Type B pancreatic cell (in vitro differentiated cells): ENCODE measurements at regions not wholly inside any gene's neighbourhood (a gene's known extent, or its start where the extent isn't known, plus 50 kb on each side); places are given as distances from the start of the nearest gene placed in this dataset.
"Not testable (repeated sequence)": the region's sequence is repeated elsewhere in the genome, so short reads cannot be mapped to it uniquely, and the experiment has no call there.

Experiments
- DNase-seq: peaks from one replicate; pipeline ENCODE4 v3.0.0; 2021; ENCODE audit warnings: mixed read lengths; ENCODE audit not compliant: unreplicated experiment; ENCODE audit errors: extremely low spot score
- H3K27ac Mint-ChIP-seq: 2 replicates; pipeline ENCODE4 v1.8.0; 2021; ENCODE audit warnings: mild to moderate bottlenecking, mixed read lengths
- H3K27me3 Mint-ChIP-seq: 2 replicates; pipeline ENCODE4 v1.8.0; 2021; ENCODE audit warnings: mixed read lengths
- H3K36me3 Mint-ChIP-seq: 2 replicates; pipeline ENCODE4 v1.8.0; 2021; ENCODE audit warnings: mixed read lengths
- H3K4me1 Mint-ChIP-seq: one replicate; pipeline ENCODE4 v1.8.0; 2021; ENCODE audit warnings: mixed read lengths; ENCODE audit not compliant: unreplicated experiment
- H3K4me3 Mint-ChIP-seq: 2 replicates; pipeline ENCODE4 v1.8.0; 2021; ENCODE audit warnings: mild to moderate bottlenecking, mixed read lengths
- H3K9me3 Mint-ChIP-seq: 2 replicates; pipeline ENCODE4 v1.8.0; 2021; ENCODE audit warnings: mixed read lengths
- TF ChIP-seq, protein P1 (sequence below): fragments of 200-600 bp; sonication (generic); conservative IDR thresholded peaks from 2 replicates; pipeline ENCODE4 v1.5.0; 2021; ENCODE audit warnings: antibody characterized with exemption, mild to moderate bottlenecking

DNA sequence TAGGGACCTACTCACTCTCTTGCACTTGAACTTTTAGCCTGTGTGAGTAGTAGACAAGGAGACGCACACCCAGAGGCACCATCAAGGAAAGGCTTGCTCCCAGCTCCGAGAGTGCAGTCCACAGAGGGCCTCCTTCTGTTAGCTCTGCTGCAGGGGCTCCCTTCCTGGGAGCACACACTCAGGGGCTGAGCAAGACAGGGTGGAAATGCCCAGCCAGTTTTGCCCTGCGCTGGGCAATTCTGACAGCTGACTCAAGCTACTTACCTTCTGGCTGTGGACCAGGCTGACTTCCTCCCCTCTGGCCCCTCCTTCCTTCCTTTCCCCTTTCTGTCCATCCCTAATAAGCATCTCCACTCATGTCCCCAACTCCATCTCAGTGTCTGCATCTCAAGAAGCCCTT, 449.1 kb downstream of the PTPRU start:
- H3K4me3 Mint-ChIP-seq = no peak overlapping the region
- H3K4me1 Mint-ChIP-seq = peaks cover 43% of the 10 kb centered on the region
- H3K27ac Mint-ChIP-seq = no peak overlapping the region
- no peaks in the 10 kb centered on the region for H3K9me3 Mint-ChIP-seq
- no peaks in the 10 kb centered on the region for H3K36me3 Mint-ChIP-seq
- DNase-seq = peak; percentile 31
- peaks cover 35% of the 10 kb centered on the region for H3K27me3 Mint-ChIP-seq
- TF ChIP-seq, protein P1, sequence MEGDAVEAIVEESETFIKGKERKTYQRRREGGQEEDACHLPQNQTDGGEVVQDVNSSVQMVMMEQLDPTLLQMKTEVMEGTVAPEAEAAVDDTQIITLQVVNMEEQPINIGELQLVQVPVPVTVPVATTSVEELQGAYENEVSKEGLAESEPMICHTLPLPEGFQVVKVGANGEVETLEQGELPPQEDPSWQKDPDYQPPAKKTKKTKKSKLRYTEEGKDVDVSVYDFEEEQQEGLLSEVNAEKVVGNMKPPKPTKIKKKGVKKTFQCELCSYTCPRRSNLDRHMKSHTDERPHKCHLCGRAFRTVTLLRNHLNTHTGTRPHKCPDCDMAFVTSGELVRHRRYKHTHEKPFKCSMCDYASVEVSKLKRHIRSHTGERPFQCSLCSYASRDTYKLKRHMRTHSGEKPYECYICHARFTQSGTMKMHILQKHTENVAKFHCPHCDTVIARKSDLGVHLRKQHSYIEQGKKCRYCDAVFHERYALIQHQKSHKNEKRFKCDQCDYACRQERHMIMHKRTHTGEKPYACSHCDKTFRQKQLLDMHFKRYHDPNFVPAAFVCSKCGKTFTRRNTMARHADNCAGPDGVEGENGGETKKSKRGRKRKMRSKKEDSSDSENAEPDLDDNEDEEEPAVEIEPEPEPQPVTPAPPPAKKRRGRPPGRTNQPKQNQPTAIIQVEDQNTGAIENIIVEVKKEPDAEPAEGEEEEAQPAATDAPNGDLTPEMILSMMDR = no peak

DNA sequence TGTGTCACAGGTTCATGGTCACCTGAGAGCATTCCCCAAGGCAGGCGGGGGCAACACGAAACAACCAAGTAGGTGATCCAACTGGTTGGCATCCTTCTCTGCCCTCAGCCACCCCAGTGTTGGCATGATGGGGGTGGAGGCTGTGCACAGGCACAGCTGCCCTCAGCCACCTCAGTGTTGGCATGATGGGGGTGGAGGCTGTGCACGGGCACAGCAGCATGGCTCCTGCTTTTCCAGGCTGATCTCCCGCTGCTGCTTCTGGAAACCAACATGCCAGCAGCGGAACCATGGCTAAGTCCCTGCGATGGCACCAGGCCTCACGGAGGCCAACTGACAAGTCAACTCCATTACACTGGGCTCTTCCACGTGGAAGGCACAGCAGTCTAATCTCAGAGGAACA, 447.8 kb downstream of the PTPRU start:
- Mint-ChIP-seq H3K27me3 (peaks cover 32% of the 10 kb centered on the region), H3K27ac (no peak overlapping the region), H3K4me1 (peaks cover 43% of the 10 kb centered on the region), H3K36me3 (no peaks in the 10 kb centered on the region), H3K4me3 (no peak overlapping the region), H3K9me3 (no peaks in the 10 kb centered on the region)
- peak; percentile 42 for DNase-seq
- TF ChIP-seq, protein P1 = no peak

DNA sequence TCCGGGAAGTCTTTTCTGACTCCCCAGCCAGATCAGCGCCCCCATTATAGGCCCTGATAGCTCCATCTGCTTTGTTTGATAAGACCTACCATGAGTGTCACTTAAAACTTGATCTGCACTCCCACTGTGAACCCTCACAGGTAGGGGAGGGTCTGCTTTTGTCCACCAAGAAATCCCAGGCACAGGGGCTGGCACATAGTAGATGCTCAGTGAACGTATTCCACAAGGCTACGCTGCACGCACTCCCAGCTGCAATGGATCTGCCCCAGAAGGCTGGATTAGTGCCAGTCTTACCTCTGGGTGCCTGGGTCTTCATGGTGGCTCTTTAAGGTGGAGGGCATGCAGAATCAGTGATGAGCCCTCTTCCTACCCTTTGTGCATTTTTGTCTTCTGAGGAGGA, 447.1 kb downstream of the PTPRU start:
- H3K27ac Mint-ChIP-seq = no peak overlapping the region

DNA sequence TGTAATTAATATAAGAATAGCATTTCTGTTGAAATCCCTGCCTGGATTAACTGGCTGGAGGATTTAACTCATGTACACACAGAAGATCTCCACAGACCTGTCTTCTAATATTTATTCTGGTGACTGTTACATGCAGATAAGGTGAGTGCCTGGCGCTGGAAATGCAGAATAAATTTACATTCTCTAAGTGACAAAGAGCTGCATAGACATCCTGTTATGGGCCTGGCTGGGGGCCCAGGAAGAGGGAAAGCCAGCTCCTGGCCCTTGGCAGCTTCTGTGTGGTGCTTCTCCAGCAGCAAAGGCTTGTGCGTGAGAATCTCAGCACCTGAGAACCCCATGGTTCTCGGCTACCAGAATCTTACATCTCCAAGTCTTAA, 446.6 kb downstream of the PTPRU start:
- Mint-ChIP-seq H3K27me3 (peaks cover 21% of the 10 kb centered on the region), H3K36me3 (no peaks in the 10 kb centered on the region), H3K27ac (no peak overlapping the region), H3K4me1 (peaks cover 33% of the 10 kb centered on the region), H3K9me3 (no peaks in the 10 kb centered on the region), H3K4me3 (no peak overlapping the region)
- TF ChIP-seq, protein P1 = no peak
- peak; percentile 53 for DNase-seq

More for the DNA sequence above, 447.1 kb downstream of the PTPRU start:
- Mint-ChIP-seq H3K4me1 (peaks cover 39% of the 10 kb centered on the region), H3K9me3 (no peaks in the 10 kb centered on the region), H3K36me3 (no peaks in the 10 kb centered on the region), H3K27me3 (peaks cover 26% of the 10 kb centered on the region), H3K4me3 (no peak overlapping the region)
- peak; percentile 44 for DNase-seq
- TF ChIP-seq, protein P1 = no peak

DNA sequence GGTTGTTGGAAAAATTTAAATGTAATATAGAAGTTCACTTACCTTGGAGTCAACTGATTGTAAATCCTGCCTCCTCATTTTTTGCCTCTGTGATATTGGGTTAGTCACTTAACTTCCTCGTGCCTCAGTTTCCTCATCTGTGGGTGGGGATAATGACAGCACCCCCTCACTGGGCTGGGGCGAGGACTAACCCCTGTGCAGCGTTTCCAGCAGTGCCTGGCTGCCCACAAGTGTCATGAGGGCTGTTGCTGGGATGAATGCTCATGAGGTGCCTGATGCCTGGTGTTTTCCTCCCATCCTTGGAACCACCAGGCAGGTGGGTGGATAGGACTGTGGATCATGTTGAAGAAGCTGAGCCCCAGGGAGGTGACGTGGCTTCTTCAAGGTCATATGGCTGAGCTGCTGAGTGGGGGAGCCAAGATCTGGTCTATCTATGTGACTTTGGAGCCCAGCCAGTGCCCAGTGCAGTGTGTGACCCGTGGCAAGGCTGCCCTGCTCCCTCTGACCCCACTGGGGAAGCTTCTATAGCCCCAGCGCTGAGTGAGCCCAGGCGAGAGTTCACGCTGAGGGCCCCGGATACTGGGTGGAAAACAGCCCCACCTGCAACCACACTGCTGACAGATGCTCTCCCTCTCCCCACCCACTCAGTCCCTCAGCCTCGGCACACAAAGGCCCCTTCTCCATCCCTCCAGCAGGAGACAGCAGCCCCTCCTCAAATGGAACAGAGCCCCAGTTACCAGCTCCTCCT, 446.0 kb downstream of the PTPRU start:
- H3K4me3 Mint-ChIP-seq = no peak overlapping the region
- DNase-seq = peak; percentile 58
- no peaks in the 10 kb centered on the region for H3K9me3 Mint-ChIP-seq
- H3K27ac Mint-ChIP-seq = no peak overlapping the region
- no peaks in the 10 kb centered on the region for H3K36me3 Mint-ChIP-seq
- peaks cover 27% of the 10 kb centered on the region for H3K4me1 Mint-ChIP-seq
- TF ChIP-seq, protein P1 = no peak
- H3K27me3 Mint-ChIP-seq = peaks cover 16% of the 10 kb centered on the region

DNA sequence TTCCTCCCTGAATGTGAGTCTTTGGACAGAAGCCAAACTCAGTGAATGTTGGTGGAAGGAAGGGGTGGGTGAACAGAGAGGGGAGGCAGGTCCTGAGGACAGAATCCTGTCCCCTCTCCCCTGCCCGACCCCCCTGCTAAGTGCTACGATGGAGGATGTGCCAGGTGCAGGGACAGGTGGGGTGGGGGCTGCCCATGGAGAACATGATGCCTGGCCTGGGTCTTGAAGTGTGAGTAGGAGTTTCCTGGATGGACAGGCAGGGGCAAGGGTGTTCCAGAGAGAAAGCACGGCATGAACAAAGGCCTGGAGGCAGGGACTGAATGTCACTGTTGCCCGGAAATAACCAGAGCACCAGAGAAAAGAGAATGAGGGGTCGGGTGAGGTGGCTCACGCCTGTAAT, 445.1 kb downstream of the PTPRU start:
- not testable (repeated sequence) for H3K27me3 Mint-ChIP-seq, H3K9me3 Mint-ChIP-seq, H3K4me3 Mint-ChIP-seq, H3K27ac Mint-ChIP-seq, H3K36me3 Mint-ChIP-seq
- peaks cover 22% of the 10 kb centered on the region for H3K4me1 Mint-ChIP-seq
- peak; percentile 48 for DNase-seq
